Fibroblast of skin of back (primary cell): ENCODE measurements at regions not wholly inside any gene's neighbourhood (a gene's known extent, or its start where the extent isn't known, plus 50 kb on each side); places are given as distances from the start of the nearest gene placed in this dataset.
"Not testable (repeated sequence)": the region's sequence is repeated elsewhere in the genome, so short reads cannot be mapped to it uniquely, and the experiment has no call there.

Source experiments
- DNase-seq: peaks from one replicate; pipeline ENCODE4 v3.0.0-alpha.2; 2013

GRCh38 chr16:13739621-13740373 is 180.2 kb upstream of the ERCC4 start:
- not testable (repeated sequence) for DNase-seq

- DNase-seq: no peak
Measured at GRCh38 chr16:13742928-13743327, 177.0 kb upstream of the ERCC4 start.

GRCh38 chr16:13743571-13743970 is 176.4 kb upstream of the ERCC4 start:
- no peak for DNase-seq

- no peak for DNase-seq
Measured at GRCh38 chr16:13756411-13757140, 163.4 kb upstream of the ERCC4 start.

GRCh38 chr16:13766334-13766733 is 153.6 kb upstream of the ERCC4 start:
- DNase-seq: no peak

- no peak for DNase-seq
Measured at GRCh38 chr16:13767215-13767614, 152.7 kb upstream of the ERCC4 start.

GRCh38 chr16:13768471-13768870 is 151.5 kb upstream of the ERCC4 start:
- DNase-seq: no peak

- DNase-seq: no peak
Measured at GRCh38 chr16:13770436-13770835, 149.5 kb upstream of the ERCC4 start.

- DNase-seq: no peak
Measured at GRCh38 chr16:13772782-13773181, 147.2 kb upstream of the ERCC4 start.

GRCh38 chr16:13779676-13780075 is 140.3 kb upstream of the ERCC4 start:
- DNase-seq: no peak

- DNase-seq: no peak
Measured at GRCh38 chr16:13780406-13781168, 139.4 kb upstream of the ERCC4 start.

- DNase-seq: no peak
Measured at GRCh38 chr16:13781169-13781564, 138.8 kb upstream of the ERCC4 start.

GRCh38 chr16:13781575-13782338 is 138.2 kb upstream of the ERCC4 start:
- DNase-seq: no peak

- DNase-seq: no peak
Measured at GRCh38 chr16:13791095-13791494, 128.9 kb upstream of the ERCC4 start.

- DNase-seq: no peak
Measured at GRCh38 chr16:13793841-13794409, 126.0 kb upstream of the ERCC4 start.

- no peak for DNase-seq
Measured at GRCh38 chr16:13795131-13795530, 124.8 kb upstream of the ERCC4 start.

- DNase-seq: no peak
Measured at GRCh38 chr16:13797718-13798117, 122.2 kb upstream of the ERCC4 start.

- no peak for DNase-seq
Measured at GRCh38 chr16:13798211-13798610, 121.7 kb upstream of the ERCC4 start.

- no peak for DNase-seq
Measured at GRCh38 chr16:13803974-13804373, 116.0 kb upstream of the ERCC4 start.

- DNase-seq: no peak
Measured at GRCh38 chr16:13805951-13806350, 114.0 kb upstream of the ERCC4 start.

GRCh38 chr16:13806671-13807070 is 113.3 kb upstream of the ERCC4 start:
- DNase-seq: no peak

- DNase-seq: no peak
Measured at GRCh38 chr16:13808102-13808501, 111.9 kb upstream of the ERCC4 start.
